ENCODE measurements at regions not wholly inside any gene's neighbourhood (a gene's known extent, or its start where the extent isn't known, plus 50 kb on each side); places are given as distances from the start of the nearest gene placed in this dataset.

DNA sequence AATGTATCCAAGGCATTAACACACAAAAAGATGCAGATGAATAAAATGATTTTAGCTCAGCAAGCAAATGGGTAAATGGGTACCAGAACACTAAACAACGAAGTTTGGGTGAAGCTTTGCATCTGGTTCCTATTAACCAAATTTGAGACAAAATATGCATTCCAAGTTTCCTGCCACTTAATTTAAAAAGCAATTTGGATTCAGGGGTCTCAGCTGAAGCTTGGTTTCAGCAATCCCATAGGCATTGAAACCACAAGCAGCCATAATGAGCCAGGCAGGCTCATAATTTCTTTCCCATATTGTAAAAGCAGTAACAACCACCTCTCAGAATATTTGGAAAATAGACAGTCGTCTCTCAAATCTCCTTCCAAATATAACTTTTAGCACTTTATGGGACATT is 138.9 kb downstream of the NXNL2 start:
- DNase-seq (ENCODE audit: low read depth): no peak
- Histone ChIP-seq H3K27me3 (ENCODE audit: control insufficient read depth, insufficient read depth, low read length) (no peaks in the 10 kb centered on the region), H3K4me3 (ENCODE audit: low read depth, low read length) (no peak overlapping the region)

GRCh38 chr9:88676644-88677043 is 141.7 kb downstream of the NXNL2 start:
- Histone ChIP-seq H3K4me3 (ENCODE audit: low read depth, low read length) (no peak overlapping the region), H3K27me3 (ENCODE audit: control insufficient read depth, insufficient read depth, low read length) (no peaks in the 10 kb centered on the region), H3K36me3 (ENCODE audit: control insufficient read depth, insufficient read depth, low read length) (no peaks in the 10 kb centered on the region)
- DNase-seq (ENCODE audit: low read depth): no peak
- TF ChIP-seq CTCF (IDR thresholded peaks at IDR 0.05; ENCODE audit: insufficient read depth, low read length, poor library complexity, severe bottlenecking): no peak

More for the DNA sequence above, 138.9 kb downstream of the NXNL2 start:
- H3K36me3 ChIP-seq (ENCODE audit: control insufficient read depth, insufficient read depth, low read length): no peaks in the 10 kb centered on the region
- TF ChIP-seq CTCF (IDR thresholded peaks at IDR 0.05; ENCODE audit: insufficient read depth, low read length, poor library complexity, severe bottlenecking): no peak

GRCh38 chr9:88678008-88678407 is 143.0 kb downstream of the NXNL2 start:
- no peaks in the 10 kb centered on the region for H3K27me3 ChIP-seq (ENCODE audit: control insufficient read depth, insufficient read depth, low read length)
- H3K36me3 ChIP-seq (ENCODE audit: control insufficient read depth, insufficient read depth, low read length): no peaks in the 10 kb centered on the region
- H3K4me3 ChIP-seq (ENCODE audit: low read depth, low read length): no peak overlapping the region
- DNase-seq (ENCODE audit: low read depth): no peak
- TF ChIP-seq CTCF (IDR thresholded peaks at IDR 0.05; ENCODE audit: insufficient read depth, low read length, poor library complexity, severe bottlenecking): no peak

DNA sequence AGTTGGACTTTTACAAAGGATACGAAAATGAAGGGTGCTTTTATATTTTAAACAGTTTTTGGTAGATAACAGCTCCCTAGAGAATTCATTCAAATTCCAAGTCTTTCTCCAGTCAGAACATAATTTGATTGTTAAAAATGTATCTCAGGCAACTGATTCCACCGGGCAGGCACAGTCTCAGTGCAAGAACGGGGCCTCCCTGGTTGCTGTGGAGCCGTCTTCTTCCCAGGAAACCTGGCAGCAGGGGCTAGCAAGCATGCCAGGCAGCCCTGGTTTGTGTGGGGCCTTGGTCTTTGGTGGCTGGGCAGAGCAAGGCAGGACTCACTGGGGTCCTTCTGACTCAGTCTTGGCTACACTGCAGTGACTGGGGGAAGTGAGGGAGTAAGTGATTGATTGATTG is 143.5 kb downstream of the NXNL2 start:
- TF ChIP-seq CTCF (IDR thresholded peaks at IDR 0.05; ENCODE audit: insufficient read depth, low read length, poor library complexity, severe bottlenecking): no peak
- Histone ChIP-seq H3K36me3 (ENCODE audit: control insufficient read depth, insufficient read depth, low read length) (no peaks in the 10 kb centered on the region), H3K4me3 (ENCODE audit: low read depth, low read length) (no peak overlapping the region), H3K27me3 (ENCODE audit: control insufficient read depth, insufficient read depth, low read length) (no peaks in the 10 kb centered on the region)
- no peak for DNase-seq (ENCODE audit: low read depth)

GRCh38 chr9:88680041-88680440 is 145.1 kb downstream of the NXNL2 start:
- Histone ChIP-seq H3K4me3 (ENCODE audit: low read depth, low read length) (no peak overlapping the region), H3K36me3 (ENCODE audit: control insufficient read depth, insufficient read depth, low read length) (no peaks in the 10 kb centered on the region), H3K27me3 (ENCODE audit: control insufficient read depth, insufficient read depth, low read length) (no peaks in the 10 kb centered on the region)
- DNase-seq (ENCODE audit: low read depth): no peak
- no peak for TF ChIP-seq CTCF (IDR thresholded peaks at IDR 0.05; ENCODE audit: insufficient read depth, low read length, poor library complexity, severe bottlenecking)

- DNase-seq (ENCODE audit: low read depth): no peak
- TF ChIP-seq CTCF (IDR thresholded peaks at IDR 0.05; ENCODE audit: insufficient read depth, low read length, poor library complexity, severe bottlenecking): no peak
- Histone ChIP-seq H3K36me3 (ENCODE audit: control insufficient read depth, insufficient read depth, low read length) (no peaks in the 10 kb centered on the region), H3K27me3 (ENCODE audit: control insufficient read depth, insufficient read depth, low read length) (no peaks in the 10 kb centered on the region), H3K4me3 (ENCODE audit: low read depth, low read length) (no peak overlapping the region)
Measured at GRCh38 chr9:88680505-88681160, 145.7 kb downstream of the NXNL2 start.
